HG02981 (cell line): ENCODE measurements at regions not wholly inside any gene's neighbourhood (a gene's known extent, or its start where the extent isn't known, plus 50 kb on each side); places are given as distances from the start of the nearest gene placed in this dataset.

Experiments
- ATAC-seq: cut with Tn5 transposase; IDR thresholded peaks from one replicate; pipeline ENCODE4 v1.9.1; 2021; ENCODE audit warnings: mild to moderate bottlenecking, moderate library complexity; ENCODE audit not compliant: unreplicated experiment

GRCh38 chr17:15893658-15894024 is 51.3 kb upstream of the ADORA2B start:
- ATAC-seq: no peak

- no peak for ATAC-seq
These were observed 50.7 kb upstream of the ADORA2B start for GRCh38 chr17:15894258-15894657.

GRCh38 chr17:15894913-15895658 is 49.8 kb upstream of the ADORA2B start:
- ATAC-seq: no peak
